Liver (tissue), 8 donors: ENCODE measurements at regions not wholly inside any gene's neighbourhood (a gene's known extent, or its start where the extent isn't known, plus 50 kb on each side); places are given as distances from the start of the nearest gene placed in this dataset.

Source experiments
- DNase-seq: peaks from one replicate; pipeline ENCODE4 v3.0.0-alpha.2; 2017; ENCODE audit warnings: low spot score
- H3K27ac ChIP-seq, 2 donors: one replicate each; pipeline ENCODE4 v1.7.0; 2013; ENCODE audit warnings: inconsistent platforms in 2 of 2, low read length in 2 of 2, control low read depth in 1 of 2, low read depth in 1 of 2, mild to moderate bottlenecking in 1 of 2
- H3K27me3 ChIP-seq, 4 donors: one replicate each; pipeline versions ENCODE4 v1.6.1 to v1.7.0; 2013; ENCODE audit warnings: low read length in 3 of 4, inconsistent platforms in 1 of 4, mild to moderate bottlenecking in 1 of 4, moderate library complexity in 1 of 4; ENCODE audit not compliant: control insufficient read depth in 4 of 4, insufficient read depth in 4 of 4
- H3K36me3 ChIP-seq, 4 donors: one replicate each; pipeline versions ENCODE4 v1.6.1 to v1.7.0; 2013; ENCODE audit warnings: low read length in 3 of 4, mild to moderate bottlenecking in 3 of 4, low read depth in 1 of 4, moderate library complexity in 1 of 4; ENCODE audit not compliant: control insufficient read depth in 4 of 4, insufficient read depth in 3 of 4
- H3K4me1 ChIP-seq, 4 donors: one replicate each; pipeline versions ENCODE4 v1.6.1 to v1.7.0; 2013; ENCODE audit warnings: low read length in 3 of 4, mild to moderate bottlenecking in 3 of 4, moderate library complexity in 1 of 4; ENCODE audit not compliant: control insufficient read depth in 4 of 4, insufficient read depth in 4 of 4
- H3K4me3 ChIP-seq, 3 donors: one replicate each; pipeline versions ENCODE4 v1.6.1 to v1.7.0; 2013; ENCODE audit warnings: low read length in 3 of 3, control low read depth in 1 of 3, low read depth in 1 of 3, mild to moderate bottlenecking in 1 of 3
- H3K9ac ChIP-seq, 2 donors: one replicate each; pipeline ENCODE4 v1.7.0; 2013; ENCODE audit warnings: low read length in 2 of 2, mild to moderate bottlenecking in 2 of 2, moderate library complexity in 2 of 2, control low read depth in 1 of 2, low read depth in 1 of 2
- H3K9me3 ChIP-seq, 4 donors: one replicate each; pipeline versions ENCODE4 v1.6.1 to v1.7.0; 2013; ENCODE audit warnings: low read length in 3 of 4; ENCODE audit not compliant: control insufficient read depth in 4 of 4
- EGR1 ChIP-seq, 2 donors: IDR thresholded peaks; 2 replicates each; pipeline ENCODE4 v1.6.1; 2016 to 2018; ENCODE audit warnings: antibody characterized with exemption in 2 of 2, low read depth in 2 of 2
- FOXA1 ChIP-seq: IDR thresholded peaks from 2 replicates; pipeline ENCODE4 v1.6.1; 2016; ENCODE audit warnings: antibody characterized with exemption
- FOXA2 ChIP-seq: IDR thresholded peaks from 2 replicates; pipeline ENCODE4 v1.6.1; 2016; ENCODE audit warnings: antibody characterized with exemption
- GABPA ChIP-seq, 2 donors: IDR thresholded peaks in 1 of 2; conservative IDR thresholded peaks in 1 of 2; 2 replicates each; pipeline ENCODE4 v1.6.1; 2016; ENCODE audit warnings: antibody characterized with exemption in 2 of 2, mild to moderate bottlenecking in 1 of 2, moderate library complexity in 1 of 2
- HNF4A ChIP-seq, 2 donors: conservative IDR thresholded peaks; 2 replicates each; pipeline ENCODE4 v1.6.1; 2016; ENCODE audit warnings: antibody characterized with exemption in 2 of 2, mild to moderate bottlenecking in 2 of 2
- HNF4G ChIP-seq: IDR thresholded peaks from 2 replicates; pipeline ENCODE4 v1.6.1; 2016; ENCODE audit warnings: antibody characterized with exemption
- JUND ChIP-seq, 2 donors: IDR thresholded peaks; 2 replicates each; pipeline ENCODE4 v1.6.1; 2016; ENCODE audit warnings: antibody characterized with exemption in 2 of 2
- NR2F2 ChIP-seq: IDR thresholded peaks from 2 replicates; pipeline ENCODE4 v1.6.1; 2016; ENCODE audit warnings: antibody characterized with exemption
- RAD21 ChIP-seq, 2 donors: IDR thresholded peaks; 2 replicates each; pipeline ENCODE4 v1.6.1; 2016; ENCODE audit warnings: antibody characterized with exemption in 2 of 2, mild to moderate bottlenecking in 2 of 2
- RXRA ChIP-seq, 2 donors: IDR thresholded peaks; 2 replicates each; pipeline ENCODE4 v1.6.1; 2017 to 2018; ENCODE audit warnings: antibody characterized with exemption in 2 of 2, mild to moderate bottlenecking in 1 of 2
- SP1 ChIP-seq: IDR thresholded peaks from 2 replicates; pipeline ENCODE4 v1.6.1; 2018; ENCODE audit warnings: antibody characterized with exemption, mild to moderate bottlenecking
- TAF1 ChIP-seq: conservative IDR thresholded peaks from 2 replicates; pipeline ENCODE4 v1.6.1; 2016; ENCODE audit warnings: antibody characterized with exemption, mild to moderate bottlenecking
- YY1 ChIP-seq: IDR thresholded peaks from 2 replicates; pipeline ENCODE4 v1.6.1; 2016; ENCODE audit warnings: antibody characterized with exemption, mild to moderate bottlenecking
- WGBS: extraction: QIAGEN DNeasy Blood & Tissue Kit; methylation state at CpG from one replicate; pipeline ENCODE4 v1.1.7; 2013; 5-methylcytosine and 5-hydroxymethylcytosine counted together
- TF ChIP-seq, protein P1 (sequence below): IDR thresholded peaks from 2 replicates; pipeline ENCODE4 v1.6.1; 2016; ENCODE audit warnings: antibody characterized with exemption
- TF ChIP-seq, protein P2 (sequence below): IDR thresholded peaks from 2 replicates; pipeline ENCODE4 v1.6.1; 2016; ENCODE audit warnings: antibody characterized with exemption
- TF ChIP-seq, protein P3 (sequence below): IDR thresholded peaks from 2 replicates; pipeline ENCODE4 v1.6.1; 2016; ENCODE audit warnings: antibody characterized with exemption
- TF ChIP-seq, protein P4 (sequence below): IDR thresholded peaks from 2 replicates; pipeline ENCODE4 v1.6.1; 2016; ENCODE audit warnings: antibody characterized with exemption, mild to moderate bottlenecking
- TF ChIP-seq, protein P5 (sequence below): fragments of 150-350 bp; IDR thresholded peaks from 2 replicates; pipeline ENCODE4 v1.5.1; 2017; ENCODE audit warnings: improper control_type of control experiment, low read depth, low read length; ENCODE audit not compliant: missing input control
- donor health status: healthy.
- donor health status: healthy.
- donor health status: healthy.
- donor health status: healthy.
- donor health status: healthy.

DNA sequence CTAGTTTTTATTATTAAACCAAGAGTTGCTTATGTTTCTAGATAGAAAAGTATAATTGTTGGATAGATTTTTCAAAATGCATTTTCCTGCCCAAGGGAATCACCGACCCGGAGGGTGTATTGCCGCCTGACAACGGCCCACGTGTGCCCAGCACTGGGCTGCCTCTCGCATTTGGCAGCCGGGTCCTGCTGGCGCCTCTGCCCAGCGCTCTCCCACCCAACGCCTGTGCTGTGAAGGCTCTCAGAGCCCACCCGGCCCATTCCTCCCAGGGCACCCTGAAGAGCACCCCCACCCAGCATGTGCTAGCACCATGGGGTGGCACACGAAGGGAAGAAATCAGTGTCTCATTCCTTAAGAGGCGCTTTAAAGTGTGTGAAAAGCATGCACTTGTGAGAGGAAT lies 88.3 kb upstream of the AFDN start (continued):
- TF ChIP-seq, protein P1, sequence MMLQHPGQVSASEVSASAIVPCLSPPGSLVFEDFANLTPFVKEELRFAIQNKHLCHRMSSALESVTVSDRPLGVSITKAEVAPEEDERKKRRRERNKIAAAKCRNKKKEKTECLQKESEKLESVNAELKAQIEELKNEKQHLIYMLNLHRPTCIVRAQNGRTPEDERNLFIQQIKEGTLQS = no peak
- no peak for TF ChIP-seq HNF4A (conservative IDR thresholded peaks at IDR 0.05)
- no peak for TF ChIP-seq RAD21 (IDR thresholded peaks at IDR 0.05)

DNA sequence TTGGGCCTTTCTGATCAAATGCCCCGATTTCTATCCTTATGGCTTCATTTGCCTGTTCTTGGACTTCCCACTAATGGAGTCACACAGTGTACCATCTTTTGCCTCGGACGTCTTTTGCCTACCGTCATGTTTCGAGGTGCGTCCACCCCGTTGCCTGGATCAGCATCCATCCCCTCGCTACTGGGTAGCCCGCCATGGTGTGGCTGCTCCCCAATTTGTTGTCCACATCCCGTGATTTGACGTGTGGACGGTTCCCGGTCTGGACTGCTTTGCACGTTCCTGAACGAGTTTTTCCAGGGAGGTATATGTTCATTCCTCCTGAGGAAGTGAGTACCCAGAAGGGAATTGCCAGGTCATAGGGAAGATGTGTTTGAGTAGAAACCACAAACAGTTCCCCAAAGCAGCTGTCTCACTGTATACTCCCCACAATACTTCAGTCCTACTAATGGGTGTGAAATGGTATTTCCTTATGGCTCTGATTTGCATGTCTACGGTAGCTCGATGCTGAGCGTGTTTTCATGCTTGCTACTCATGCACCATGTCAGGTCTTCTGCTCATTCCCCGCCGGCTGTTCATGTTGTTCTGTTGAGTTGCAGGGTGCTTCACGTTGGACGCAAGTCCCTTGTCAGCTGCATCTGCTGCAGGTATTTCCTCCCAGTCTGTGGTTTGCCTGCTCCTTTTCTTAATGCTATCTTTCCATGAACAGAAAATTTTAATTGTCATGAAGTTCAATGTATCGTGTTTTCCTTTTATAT lies 86.8 kb upstream of the AFDN start:
- H3K9ac ChIP-seq = no peak overlapping the region
- no peak overlapping the region for H3K4me3 ChIP-seq
- 96% methylated on average over 23 of the region's 23 CpGs for WGBS
- TF ChIP-seq, protein P2, sequence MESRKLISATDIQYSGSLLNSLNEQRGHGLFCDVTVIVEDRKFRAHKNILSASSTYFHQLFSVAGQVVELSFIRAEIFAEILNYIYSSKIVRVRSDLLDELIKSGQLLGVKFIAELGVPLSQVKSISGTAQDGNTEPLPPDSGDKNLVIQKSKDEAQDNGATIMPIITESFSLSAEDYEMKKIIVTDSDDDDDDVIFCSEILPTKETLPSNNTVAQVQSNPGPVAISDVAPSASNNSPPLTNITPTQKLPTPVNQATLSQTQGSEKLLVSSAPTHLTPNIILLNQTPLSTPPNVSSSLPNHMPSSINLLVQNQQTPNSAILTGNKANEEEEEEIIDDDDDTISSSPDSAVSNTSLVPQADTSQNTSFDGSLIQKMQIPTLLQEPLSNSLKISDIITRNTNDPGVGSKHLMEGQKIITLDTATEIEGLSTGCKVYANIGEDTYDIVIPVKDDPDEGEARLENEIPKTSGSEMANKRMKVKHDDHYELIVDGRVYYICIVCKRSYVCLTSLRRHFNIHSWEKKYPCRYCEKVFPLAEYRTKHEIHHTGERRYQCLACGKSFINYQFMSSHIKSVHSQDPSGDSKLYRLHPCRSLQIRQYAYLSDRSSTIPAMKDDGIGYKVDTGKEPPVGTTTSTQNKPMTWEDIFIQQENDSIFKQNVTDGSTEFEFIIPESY = no peak
- TF ChIP-seq RAD21 (IDR thresholded peaks at IDR 0.05) (no peak), HNF4G (no peak), YY1 (no peak), TAF1 (no peak), GABPA (IDR thresholded peaks at IDR 0.05 in 1 of 2, conservative IDR thresholded peaks at IDR 0.05 in 1 of 2) (no peak), RXRA (IDR thresholded peaks at IDR 0.05) (no peak), JUND (IDR thresholded peaks at IDR 0.05) (no peak), SP1 (no peak), EGR1 (IDR thresholded peaks at IDR 0.05; ENCODE audit: low read depth in 2 of 2) (no peak), NR2F2 (no peak), FOXA1 (no peak), FOXA2 (no peak), HNF4A (conservative IDR thresholded peaks at IDR 0.05) (no peak)
- TF ChIP-seq, protein P3, sequence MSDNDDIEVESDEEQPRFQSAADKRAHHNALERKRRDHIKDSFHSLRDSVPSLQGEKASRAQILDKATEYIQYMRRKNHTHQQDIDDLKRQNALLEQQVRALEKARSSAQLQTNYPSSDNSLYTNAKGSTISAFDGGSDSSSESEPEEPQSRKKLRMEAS = no peak
- TF ChIP-seq, protein P1 = no peak
- TF ChIP-seq, protein P4, sequence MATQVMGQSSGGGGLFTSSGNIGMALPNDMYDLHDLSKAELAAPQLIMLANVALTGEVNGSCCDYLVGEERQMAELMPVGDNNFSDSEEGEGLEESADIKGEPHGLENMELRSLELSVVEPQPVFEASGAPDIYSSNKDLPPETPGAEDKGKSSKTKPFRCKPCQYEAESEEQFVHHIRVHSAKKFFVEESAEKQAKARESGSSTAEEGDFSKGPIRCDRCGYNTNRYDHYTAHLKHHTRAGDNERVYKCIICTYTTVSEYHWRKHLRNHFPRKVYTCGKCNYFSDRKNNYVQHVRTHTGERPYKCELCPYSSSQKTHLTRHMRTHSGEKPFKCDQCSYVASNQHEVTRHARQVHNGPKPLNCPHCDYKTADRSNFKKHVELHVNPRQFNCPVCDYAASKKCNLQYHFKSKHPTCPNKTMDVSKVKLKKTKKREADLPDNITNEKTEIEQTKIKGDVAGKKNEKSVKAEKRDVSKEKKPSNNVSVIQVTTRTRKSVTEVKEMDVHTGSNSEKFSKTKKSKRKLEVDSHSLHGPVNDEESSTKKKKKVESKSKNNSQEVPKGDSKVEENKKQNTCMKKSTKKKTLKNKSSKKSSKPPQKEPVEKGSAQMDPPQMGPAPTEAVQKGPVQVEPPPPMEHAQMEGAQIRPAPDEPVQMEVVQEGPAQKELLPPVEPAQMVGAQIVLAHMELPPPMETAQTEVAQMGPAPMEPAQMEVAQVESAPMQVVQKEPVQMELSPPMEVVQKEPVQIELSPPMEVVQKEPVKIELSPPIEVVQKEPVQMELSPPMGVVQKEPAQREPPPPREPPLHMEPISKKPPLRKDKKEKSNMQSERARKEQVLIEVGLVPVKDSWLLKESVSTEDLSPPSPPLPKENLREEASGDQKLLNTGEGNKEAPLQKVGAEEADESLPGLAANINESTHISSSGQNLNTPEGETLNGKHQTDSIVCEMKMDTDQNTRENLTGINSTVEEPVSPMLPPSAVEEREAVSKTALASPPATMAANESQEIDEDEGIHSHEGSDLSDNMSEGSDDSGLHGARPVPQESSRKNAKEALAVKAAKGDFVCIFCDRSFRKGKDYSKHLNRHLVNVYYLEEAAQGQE = no peak
- TF ChIP-seq, protein P5, sequence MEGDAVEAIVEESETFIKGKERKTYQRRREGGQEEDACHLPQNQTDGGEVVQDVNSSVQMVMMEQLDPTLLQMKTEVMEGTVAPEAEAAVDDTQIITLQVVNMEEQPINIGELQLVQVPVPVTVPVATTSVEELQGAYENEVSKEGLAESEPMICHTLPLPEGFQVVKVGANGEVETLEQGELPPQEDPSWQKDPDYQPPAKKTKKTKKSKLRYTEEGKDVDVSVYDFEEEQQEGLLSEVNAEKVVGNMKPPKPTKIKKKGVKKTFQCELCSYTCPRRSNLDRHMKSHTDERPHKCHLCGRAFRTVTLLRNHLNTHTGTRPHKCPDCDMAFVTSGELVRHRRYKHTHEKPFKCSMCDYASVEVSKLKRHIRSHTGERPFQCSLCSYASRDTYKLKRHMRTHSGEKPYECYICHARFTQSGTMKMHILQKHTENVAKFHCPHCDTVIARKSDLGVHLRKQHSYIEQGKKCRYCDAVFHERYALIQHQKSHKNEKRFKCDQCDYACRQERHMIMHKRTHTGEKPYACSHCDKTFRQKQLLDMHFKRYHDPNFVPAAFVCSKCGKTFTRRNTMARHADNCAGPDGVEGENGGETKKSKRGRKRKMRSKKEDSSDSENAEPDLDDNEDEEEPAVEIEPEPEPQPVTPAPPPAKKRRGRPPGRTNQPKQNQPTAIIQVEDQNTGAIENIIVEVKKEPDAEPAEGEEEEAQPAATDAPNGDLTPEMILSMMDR = no peak
- DNase-seq = no peak
- no peaks in the 10 kb centered on the region for H3K27me3 ChIP-seq
- peaks cover 0 to 5% (median 4%) of the 10 kb centered on the region in 4 donors for H3K4me1 ChIP-seq
- H3K36me3 ChIP-seq = no peaks in the 10 kb centered on the region
- peaks cover 0 to 5% (median 1%) of the 10 kb centered on the region in 4 donors for H3K9me3 ChIP-seq
- no peak overlapping the region for H3K27ac ChIP-seq
